HG02981 (cell line): ENCODE measurements at regions not wholly inside any gene's neighbourhood (a gene's known extent, or its start where the extent isn't known, plus 50 kb on each side); places are given as distances from the start of the nearest gene placed in this dataset.

ENCODE experiments used
- ATAC-seq: cut with Tn5 transposase; IDR thresholded peaks from one replicate; pipeline ENCODE4 v1.9.1; 2021; ENCODE audit warnings: mild to moderate bottlenecking, moderate library complexity; ENCODE audit not compliant: unreplicated experiment

GRCh38 chr5:38032149-38032548 lies 192.3 kb upstream of the GDNF start:
- no peak for ATAC-seq

GRCh38 chr5:38031304-38031703 lies 191.5 kb upstream of the GDNF start:
- ATAC-seq: no peak

- no peak for ATAC-seq
These were observed 189.7 kb upstream of the GDNF start for GRCh38 chr5:38029397-38030065.

- no peak for ATAC-seq
These were observed 184.0 kb upstream of the GDNF start for GRCh38 chr5:38023799-38024198.

- no peak for ATAC-seq
These were observed 183.5 kb upstream of the GDNF start for GRCh38 chr5:38023371-38023770.

GRCh38 chr5:38022631-38023030 lies 182.8 kb upstream of the GDNF start:
- ATAC-seq: no peak

GRCh38 chr5:38018016-38018415 lies 178.2 kb upstream of the GDNF start:
- no peak for ATAC-seq

GRCh38 chr5:38013107-38013506 lies 173.3 kb upstream of the GDNF start:
- no peak for ATAC-seq

GRCh38 chr5:38011668-38012188 lies 171.9 kb upstream of the GDNF start:
- no peak for ATAC-seq

GRCh38 chr5:38009749-38010358 lies 170.0 kb upstream of the GDNF start:
- ATAC-seq: no peak

GRCh38 chr5:38008198-38008597 lies 168.4 kb upstream of the GDNF start:
- ATAC-seq: no peak

- no peak for ATAC-seq
These were observed 159.8 kb upstream of the GDNF start for GRCh38 chr5:37999593-37999992.

GRCh38 chr5:37996918-37997317 lies 157.1 kb upstream of the GDNF start:
- ATAC-seq: no peak

GRCh38 chr5:37994729-37995128 lies 154.9 kb upstream of the GDNF start:
- no peak for ATAC-seq

- no peak for ATAC-seq
These were observed 151.8 kb upstream of the GDNF start for GRCh38 chr5:37991301-37992299.

GRCh38 chr5:37989884-37990283 lies 150.0 kb upstream of the GDNF start:
- no peak for ATAC-seq

- no peak for ATAC-seq
These were observed 148.7 kb upstream of the GDNF start for GRCh38 chr5:37988454-37989046.

GRCh38 chr5:37984300-37984699 lies 144.5 kb upstream of the GDNF start:
- ATAC-seq: no peak

- ATAC-seq: no peak
These were observed 143.6 kb upstream of the GDNF start for GRCh38 chr5:37983463-37983862.

- ATAC-seq: no peak
These were observed 139.7 kb upstream of the GDNF start for GRCh38 chr5:37979559-37979958.

- ATAC-seq: no peak
These were observed 135.7 kb upstream of the GDNF start for GRCh38 chr5:37975531-37975930.
